GM13976 (cell line): ENCODE measurements at regions not wholly inside any gene's neighbourhood (a gene's known extent, or its start where the extent isn't known, plus 50 kb on each side); places are given as distances from the start of the nearest gene placed in this dataset.

Experiments used
- DNase-seq: peaks from one replicate; pipeline ENCODE4 v3.0.0; 2012; ENCODE audit warnings: low spot score
- in situ Hi-C: fragments of 300-500 bp; cut with MboI; formaldehyde crosslinking; loops from one replicate; pipeline ENCODE4 v1.12.0; 2022; ENCODE audit warnings: low sequenced_read_pairs, mixed read lengths, inconsistent platforms; ENCODE audit not compliant: unreplicated experiment
- TF ChIP-seq, protein P1 (sequence below): IDR thresholded peaks from 2 replicates; pipeline ENCODE4 v1.5.1; 2012; ENCODE audit warnings: borderline replicate concordance, mild to moderate bottlenecking; ENCODE audit not compliant: insufficient read depth; ENCODE audit errors: extremely low read depth, missing control alignments, control extremely low read depth

DNA sequence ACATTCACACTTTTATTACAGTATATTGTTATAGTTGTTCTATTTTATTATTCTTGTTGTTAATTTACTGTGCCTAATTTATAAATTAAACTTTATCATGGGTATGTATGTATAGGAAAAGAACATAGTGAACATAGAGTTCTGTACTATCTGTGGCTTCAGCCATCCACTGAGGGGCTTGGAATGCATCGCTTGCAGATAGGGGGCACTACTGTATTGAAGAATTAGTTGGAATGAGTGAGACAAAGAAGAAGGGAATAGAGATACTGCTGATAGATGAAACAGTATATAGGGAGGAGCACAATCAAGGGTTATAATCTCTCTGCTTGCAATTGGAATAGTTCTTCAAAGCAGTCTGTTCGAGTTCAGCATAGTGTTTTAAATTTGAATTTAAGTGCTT lies 432.2 kb downstream of the RAB38 start:
- in situ Hi-C loops = no loop called here
- DNase-seq = no peak
- TF ChIP-seq, protein P1, sequence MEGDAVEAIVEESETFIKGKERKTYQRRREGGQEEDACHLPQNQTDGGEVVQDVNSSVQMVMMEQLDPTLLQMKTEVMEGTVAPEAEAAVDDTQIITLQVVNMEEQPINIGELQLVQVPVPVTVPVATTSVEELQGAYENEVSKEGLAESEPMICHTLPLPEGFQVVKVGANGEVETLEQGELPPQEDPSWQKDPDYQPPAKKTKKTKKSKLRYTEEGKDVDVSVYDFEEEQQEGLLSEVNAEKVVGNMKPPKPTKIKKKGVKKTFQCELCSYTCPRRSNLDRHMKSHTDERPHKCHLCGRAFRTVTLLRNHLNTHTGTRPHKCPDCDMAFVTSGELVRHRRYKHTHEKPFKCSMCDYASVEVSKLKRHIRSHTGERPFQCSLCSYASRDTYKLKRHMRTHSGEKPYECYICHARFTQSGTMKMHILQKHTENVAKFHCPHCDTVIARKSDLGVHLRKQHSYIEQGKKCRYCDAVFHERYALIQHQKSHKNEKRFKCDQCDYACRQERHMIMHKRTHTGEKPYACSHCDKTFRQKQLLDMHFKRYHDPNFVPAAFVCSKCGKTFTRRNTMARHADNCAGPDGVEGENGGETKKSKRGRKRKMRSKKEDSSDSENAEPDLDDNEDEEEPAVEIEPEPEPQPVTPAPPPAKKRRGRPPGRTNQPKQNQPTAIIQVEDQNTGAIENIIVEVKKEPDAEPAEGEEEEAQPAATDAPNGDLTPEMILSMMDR = no peak

DNA sequence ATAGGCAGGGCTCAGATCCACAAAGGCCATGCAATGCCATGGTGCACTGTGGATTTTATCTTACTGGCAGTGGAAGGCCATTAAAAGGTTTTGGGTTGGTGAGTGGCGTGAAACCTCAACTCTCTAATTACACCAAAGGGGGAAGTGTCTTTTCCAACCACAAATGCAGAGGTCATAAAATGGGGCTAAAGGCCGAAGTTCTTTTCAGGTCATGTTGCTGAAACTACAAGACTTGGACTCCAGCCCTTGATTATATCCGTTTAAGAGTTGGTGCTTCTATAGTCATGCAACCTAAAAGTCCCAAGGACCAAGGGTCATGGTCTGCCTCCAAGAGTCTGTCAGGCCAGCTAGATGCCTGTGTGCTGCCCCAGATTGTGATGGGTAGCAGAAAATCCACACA lies 434.3 kb downstream of the RAB38 start:
- in situ Hi-C loops = no loop called here
- TF ChIP-seq, protein P1 = no peak
- DNase-seq = no peak

DNA sequence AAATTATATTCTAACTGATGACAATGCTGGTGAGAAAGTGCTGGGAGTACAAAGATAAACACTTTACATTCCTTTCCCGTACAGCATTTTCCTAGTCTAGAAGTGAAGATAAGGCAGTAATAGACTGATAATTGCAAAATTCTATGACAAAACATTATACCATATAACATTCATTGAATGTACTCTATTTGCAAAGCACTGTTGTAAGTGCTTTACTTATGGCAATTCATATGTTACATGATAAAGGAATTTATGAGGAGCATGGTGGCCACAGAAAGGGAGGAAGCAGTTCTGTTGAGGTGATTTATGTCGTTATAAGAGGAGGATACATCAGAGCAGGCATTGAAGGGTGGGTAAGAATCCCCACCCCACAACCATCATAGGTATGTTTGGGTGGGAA lies 434.8 kb downstream of the RAB38 start:
- in situ Hi-C loops = no loop called here
- no peak for DNase-seq
- TF ChIP-seq, protein P1 = no peak

DNA sequence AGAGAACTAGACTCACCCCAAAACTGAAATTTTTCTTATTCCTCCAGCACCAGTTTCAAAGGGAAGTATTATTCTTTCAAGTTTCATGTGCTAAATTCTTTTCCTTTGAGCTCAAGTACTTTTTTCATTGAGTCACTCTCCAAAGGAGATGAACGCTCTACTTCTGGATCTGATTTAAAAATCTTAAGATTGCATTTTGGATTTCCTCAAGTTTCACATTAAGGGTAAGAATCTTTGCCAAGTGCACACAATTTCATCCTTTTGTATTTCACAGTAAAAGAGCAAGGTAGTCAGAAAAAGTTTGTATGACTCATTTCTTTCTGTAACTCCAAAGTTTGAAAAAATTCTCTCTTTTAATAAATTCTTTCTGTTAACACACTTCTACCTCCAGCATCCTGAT lies 435.5 kb downstream of the RAB38 start:
- DNase-seq = no peak
- in situ Hi-C loops = no loop called here
- TF ChIP-seq, protein P1 = no peak

DNA sequence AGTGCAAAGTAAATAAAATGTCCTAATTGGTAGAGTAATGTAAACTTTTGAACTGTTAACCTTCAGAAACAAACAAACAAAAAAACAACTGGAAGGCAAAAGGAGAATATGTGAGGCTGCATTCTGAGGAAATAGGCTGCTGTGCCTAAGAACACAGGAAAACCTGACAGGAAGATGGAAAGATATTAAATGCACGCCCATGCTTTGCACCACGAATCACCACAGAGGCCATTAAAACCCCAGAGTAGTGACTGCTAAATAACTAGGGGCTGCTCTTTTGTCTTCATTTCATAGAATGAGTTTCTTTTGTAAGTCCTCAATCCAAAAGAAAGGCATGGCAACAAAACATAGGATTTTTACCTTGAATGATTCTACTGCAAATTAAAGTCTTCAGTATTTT lies 436.0 kb downstream of the RAB38 start:
- in situ Hi-C loops = no loop called here
- TF ChIP-seq, protein P1 = no peak
- no peak for DNase-seq

DNA sequence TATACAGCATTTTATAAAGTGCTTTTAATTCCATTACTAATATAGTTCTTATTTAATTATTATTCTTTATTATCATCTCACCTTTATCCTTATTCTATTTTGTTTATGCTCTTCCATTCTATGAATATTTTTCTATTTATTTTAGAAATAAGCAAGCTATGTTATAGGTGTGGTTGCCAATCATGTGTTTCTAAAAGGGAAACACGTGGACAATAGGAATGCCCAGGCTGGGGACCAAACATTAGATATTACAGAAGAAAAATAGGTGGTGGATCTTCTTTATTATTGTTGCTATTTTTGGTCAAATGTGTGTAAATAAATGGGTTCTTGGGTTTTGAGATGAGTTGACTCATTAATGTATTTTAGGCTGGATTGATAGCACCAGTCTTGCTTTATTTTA lies 438.3 kb downstream of the RAB38 start:
- TF ChIP-seq, protein P1 = no peak
- DNase-seq = no peak
- in situ Hi-C loops = no loop called here

DNA sequence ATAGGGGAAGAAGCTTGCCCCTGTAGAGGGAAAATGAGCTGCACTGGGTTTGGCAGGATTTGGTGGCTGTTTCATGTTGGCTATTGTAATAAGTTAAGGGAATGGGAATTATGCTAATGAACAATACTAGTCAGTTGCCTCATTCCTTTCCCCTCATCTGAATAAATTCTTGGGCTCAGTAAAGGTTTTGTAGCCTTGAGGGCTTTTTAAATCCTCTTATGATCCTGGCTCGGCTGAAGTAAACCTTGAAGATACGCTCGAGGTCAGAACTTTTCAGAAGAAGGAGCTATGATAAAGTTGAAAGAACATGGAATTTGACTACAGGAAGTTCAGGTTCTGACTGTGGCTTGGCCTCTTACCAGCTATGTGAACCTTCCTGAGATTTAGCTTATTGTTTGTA lies 448.7 kb downstream of the RAB38 start:
- in situ Hi-C loops = no loop called here
- TF ChIP-seq, protein P1 = no peak
- no peak for DNase-seq
